ENCODE measurements at regions not wholly inside any gene's neighbourhood (a gene's known extent, or its start where the extent isn't known, plus 50 kb on each side); places are given as distances from the start of the nearest gene placed in this dataset.

GRCh38 chr10:23604613-23605012 lies 165.7 kb downstream of the OTUD1 start:
- Histone ChIP-seq H3K4me1 (ENCODE audit: insufficient read depth, low read length, poor library complexity, severe bottlenecking) (no peaks in the 10 kb centered on the region), H4K20me1 (ENCODE audit: insufficient read depth, low read length) (no peaks in the 10 kb centered on the region), H3K4me2 (ENCODE audit: low read length) (no peak overlapping the region), H3K9me2 (ENCODE audit: insufficient read depth, low read length) (no peaks in the 10 kb centered on the region), H3K79me2 (ENCODE audit: insufficient read depth, low read depth, low read length) (no peaks in the 10 kb centered on the region), H3K4me3 (ENCODE audit: low read depth, low read length, poor library complexity, severe bottlenecking) (no peak overlapping the region), H3K36me3 (ENCODE audit: insufficient read depth, low read length) (no peaks in the 10 kb centered on the region), H3K9me3 (ENCODE audit: low read length) (no peaks in the 10 kb centered on the region), H2AFZ (ENCODE audit: low read length) (no peak overlapping the region), H3K27ac (ENCODE audit: low read depth, low read length, poor library complexity, severe bottlenecking) (no peak overlapping the region)
- CTCF ChIA-PET (ENCODE audit: unreplicated experiment): no interaction called here
- BruUV-seq (replicated peaks): no TSS peak
- no peak for DNase-seq (ENCODE audit: low spot score)
- TF ChIP-seq EZH2phosphoT487 (IDR thresholded peaks at IDR 0.05; ENCODE audit: borderline replicate concordance, low read depth, low read length) (no peak), CTCF (conservative IDR thresholded peaks at IDR 0.05; ENCODE audit: low read length) (no peak)
- intact Hi-C loops (cut with micrococcal nuclease; ENCODE audit: unreplicated experiment): no loop called here
- POLR2A ChIA-PET: interaction anchor here (0.9 to 1.2 kb wide), 2 partner anchors 23 to 584 kb away, joined by 3 read pairs; no protein-coding TSS in a partner anchor

GRCh38 chr10:23606456-23606855 lies 167.6 kb downstream of the OTUD1 start:
- BruUV-seq (replicated peaks): no TSS peak
- Histone ChIP-seq H2AFZ (ENCODE audit: low read length) (no peak overlapping the region), H3K27ac (ENCODE audit: low read depth, low read length, poor library complexity, severe bottlenecking) (no peak overlapping the region), H3K4me3 (ENCODE audit: low read depth, low read length, poor library complexity, severe bottlenecking) (no peak overlapping the region), H3K36me3 (ENCODE audit: insufficient read depth, low read length) (no peaks in the 10 kb centered on the region), H3K9me2 (ENCODE audit: insufficient read depth, low read length) (no peaks in the 10 kb centered on the region), H4K20me1 (ENCODE audit: insufficient read depth, low read length) (no peaks in the 10 kb centered on the region), H3K4me1 (ENCODE audit: insufficient read depth, low read length, poor library complexity, severe bottlenecking) (no peaks in the 10 kb centered on the region), H3K79me2 (ENCODE audit: insufficient read depth, low read depth, low read length) (no peaks in the 10 kb centered on the region), H3K4me2 (ENCODE audit: low read length) (no peak overlapping the region), H3K9me3 (ENCODE audit: low read length) (no peaks in the 10 kb centered on the region)
- CTCF ChIA-PET (ENCODE audit: unreplicated experiment): no interaction called here
- no peak for TF ChIP-seq CTCF (conservative IDR thresholded peaks at IDR 0.05; ENCODE audit: low read length)
- no peak for TF ChIP-seq EZH2phosphoT487 (IDR thresholded peaks at IDR 0.05; ENCODE audit: borderline replicate concordance, low read depth, low read length)
- intact Hi-C loops (cut with micrococcal nuclease; ENCODE audit: unreplicated experiment): no loop called here
- no peak for DNase-seq (ENCODE audit: low spot score)
- POLR2A ChIA-PET: interaction anchor here (0.6 kb wide), 1 partner anchor 637 kb away, joined by 3 read pairs; no protein-coding TSS in a partner anchor

GRCh38 chr10:23608926-23609325 lies 170.1 kb downstream of the OTUD1 start:
- no peak for DNase-seq (ENCODE audit: low spot score)
- Histone ChIP-seq H3K9me3 (ENCODE audit: low read length) (no peaks in the 10 kb centered on the region), H3K4me1 (ENCODE audit: insufficient read depth, low read length, poor library complexity, severe bottlenecking) (no peaks in the 10 kb centered on the region), H3K36me3 (ENCODE audit: insufficient read depth, low read length) (no peaks in the 10 kb centered on the region), H3K9me2 (ENCODE audit: insufficient read depth, low read length) (no peaks in the 10 kb centered on the region), H2AFZ (ENCODE audit: low read length) (no peak overlapping the region), H3K79me2 (ENCODE audit: insufficient read depth, low read depth, low read length) (no peaks in the 10 kb centered on the region), H4K20me1 (ENCODE audit: insufficient read depth, low read length) (no peaks in the 10 kb centered on the region), H3K4me2 (ENCODE audit: low read length) (no peak overlapping the region), H3K27ac (ENCODE audit: low read depth, low read length, poor library complexity, severe bottlenecking) (no peak overlapping the region), H3K4me3 (ENCODE audit: low read depth, low read length, poor library complexity, severe bottlenecking) (no peak overlapping the region)
- CTCF ChIA-PET (ENCODE audit: unreplicated experiment): no interaction called here
- no TSS peak for BruUV-seq (replicated peaks)
- POLR2A ChIA-PET: interaction anchor here (0.7 kb wide), 1 partner anchor 11 kb away, joined by 3 read pairs; no protein-coding TSS in a partner anchor
- TF ChIP-seq CTCF (conservative IDR thresholded peaks at IDR 0.05; ENCODE audit: low read length) (no peak), EZH2phosphoT487 (IDR thresholded peaks at IDR 0.05; ENCODE audit: borderline replicate concordance, low read depth, low read length) (no peak)
- intact Hi-C loops (cut with micrococcal nuclease; ENCODE audit: unreplicated experiment): no loop called here

All from OCI-LY7 (cell line).